Heart right ventricle (tissue), 16 donors: ENCODE measurements at regions not wholly inside any gene's neighbourhood (a gene's known extent, or its start where the extent isn't known, plus 50 kb on each side); places are given as distances from the start of the nearest gene placed in this dataset.

Source experiments
- ATAC-seq, 8 donors: fragments of 200-7000 bp; cut with Tn5 transposase; one replicate each; pipeline ENCODE4 v1.9.1; 2020; ENCODE audit warnings: mild to moderate bottlenecking in 8 of 8, moderate library complexity in 8 of 8, moderate number of reproducible peaks in 1 of 8
- DNase-seq, 2 donors: peaks; one replicate each; pipeline ENCODE4 v3.0.0-alpha.2; 2020
- H3K27ac ChIP-seq, 10 donors: fragments of 200-600 bp; sonication (generic) in 2 of 10; one replicate each; pipeline versions ENCODE4 v1.5.0 to v1.8.0; 2020 to 2022; ENCODE audit warnings: mild to moderate bottlenecking in 3 of 10
- H3K27me3 ChIP-seq, 7 donors: fragments of 200-600 bp; one replicate each; pipeline ENCODE4 v1.8.0; 2021 to 2022; ENCODE audit warnings: mild to moderate bottlenecking in 2 of 7
- H3K36me3 ChIP-seq, 9 donors: fragments of 200-600 bp; sonication (generic) in 1 of 9; one replicate each; pipeline versions ENCODE4 v1.5.0 to v1.8.0; 2020 to 2022; ENCODE audit warnings: mild to moderate bottlenecking in 2 of 9
- H3K4me1 ChIP-seq, 9 donors: fragments of 200-600 bp; sonication (generic) in 1 of 9; one replicate each; pipeline versions ENCODE4 v1.5.0 to v1.8.0; 2020 to 2022; ENCODE audit warnings: mild to moderate bottlenecking in 4 of 9
- H3K4me3 ChIP-seq, 10 donors: fragments of 200-600 bp; sonication (generic) in 2 of 10; one replicate each; pipeline versions ENCODE4 v1.5.0 to v1.8.0; 2020 to 2022; ENCODE audit warnings: mild to moderate bottlenecking in 7 of 10, moderate library complexity in 2 of 10
- H3K9me3 ChIP-seq, 11 donors: fragments of 200-600 bp in 10 of 11; sonication (generic) in 2 of 11; one replicate each; pipeline versions ENCODE4 v1.5.0 to v1.8.0; 2013 to 2022; ENCODE audit warnings: mild to moderate bottlenecking in 2 of 11, control low read depth in 1 of 11, moderate library complexity in 1 of 11
- WGBS, 2 donors: extraction: QIAGEN DNeasy Blood & Tissue Kit; methylation state at CpG; one replicate each; pipeline ENCODE4 v1.1.7; 2013; ENCODE audit warnings: inconsistent platforms in 1 of 2; 5-methylcytosine and 5-hydroxymethylcytosine counted together
- intact Hi-C, 10 donors: fragments of 100-400 bp; cut with DNase I; formaldehyde crosslinking; loops; one replicate each; pipeline versions ENCODE4 v1.11.1 to v1.14.2; 2022
- TF ChIP-seq, protein P1 (sequence below), 9 donors: fragments of 200-600 bp; sonication (generic) in 2 of 9; IDR thresholded peaks; one replicate each; pipeline versions ENCODE4 v1.5.0 to v1.8.0; 2021 to 2022; ENCODE audit warnings: antibody characterized with exemption in 9 of 9, mild to moderate bottlenecking in 5 of 9, moderate library complexity in 1 of 9
- donor health status: Arrhythmogenic right ventricular cardiomyopathy.
- donor health status: ischemic (EF 13 %, LVEDD 7.1; RV severe dilation, severe dysfunction).
- donor health status: healthy with polysubstance abuse.
- donor health status: DM: no; HTN: yes; CAD: no.
- donor health status: DM: no; HTN: no; CAD: no.
- donor health status: ischemic (EF 25% LVEDD 6.9; RV normal size, moderate dysfunction).
- donor health status: ischemic (EF 25% LVEDD 5.7; RV mildly dilated, moderate dysfunction).
- donor health status: healthy.
- donor health status: DM: yes; HTN: yes; CAD: no.
- donor health status: Ischemic cardiomyopathy.
- donor health status: ischemic (EF 35%, LVEDD 5.7; RV mildly dilated, moderate dysfunction).
- donor health status: nonischemic (EF 11% LVEDD 7.7; RV severe dilation, severe dysfunction).
- donor health status: DM: yes; HTN: yes; CAD: no.
- donor health status: PGD.
- donor health status: ischemic (EF 29% LVEDD 5.4; RV normal size, mild dysfunction).
- donor health status: nonischemic (EF 23%, LVEDD 6.1; RV moderate dilation, normal function).

DNA sequence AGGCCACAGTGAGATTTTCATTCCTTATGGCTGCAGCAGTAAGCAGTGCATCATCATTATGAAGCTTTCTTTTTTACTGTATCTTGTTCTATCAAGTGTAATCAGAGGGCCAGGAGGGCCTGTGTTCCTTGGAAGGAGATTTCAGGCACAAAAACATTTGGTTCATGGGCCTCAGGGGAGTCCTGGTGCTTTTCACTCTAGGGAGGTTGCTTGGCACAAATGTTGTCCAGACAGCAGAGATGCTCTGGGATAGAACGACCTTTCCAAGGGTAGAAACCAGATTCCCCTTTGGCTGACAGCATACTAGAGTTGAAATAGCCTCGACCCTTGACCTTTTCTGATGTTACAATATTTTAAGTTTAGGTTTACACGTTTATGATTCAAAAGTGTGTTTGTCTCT, 95.3 kb upstream of the CLSTN2 start:
- intact Hi-C loops: no loop called here
- DNase-seq: no peak
- 39 to 44% methylated on average over 3 of the region's 3 CpGs for WGBS, 2 donors
- no peaks in the 10 kb centered on the region for H3K27me3 ChIP-seq
- H3K36me3 ChIP-seq: no peaks in the 10 kb centered on the region
- H3K27ac ChIP-seq: no peak overlapping the region
- TF ChIP-seq, protein P1, sequence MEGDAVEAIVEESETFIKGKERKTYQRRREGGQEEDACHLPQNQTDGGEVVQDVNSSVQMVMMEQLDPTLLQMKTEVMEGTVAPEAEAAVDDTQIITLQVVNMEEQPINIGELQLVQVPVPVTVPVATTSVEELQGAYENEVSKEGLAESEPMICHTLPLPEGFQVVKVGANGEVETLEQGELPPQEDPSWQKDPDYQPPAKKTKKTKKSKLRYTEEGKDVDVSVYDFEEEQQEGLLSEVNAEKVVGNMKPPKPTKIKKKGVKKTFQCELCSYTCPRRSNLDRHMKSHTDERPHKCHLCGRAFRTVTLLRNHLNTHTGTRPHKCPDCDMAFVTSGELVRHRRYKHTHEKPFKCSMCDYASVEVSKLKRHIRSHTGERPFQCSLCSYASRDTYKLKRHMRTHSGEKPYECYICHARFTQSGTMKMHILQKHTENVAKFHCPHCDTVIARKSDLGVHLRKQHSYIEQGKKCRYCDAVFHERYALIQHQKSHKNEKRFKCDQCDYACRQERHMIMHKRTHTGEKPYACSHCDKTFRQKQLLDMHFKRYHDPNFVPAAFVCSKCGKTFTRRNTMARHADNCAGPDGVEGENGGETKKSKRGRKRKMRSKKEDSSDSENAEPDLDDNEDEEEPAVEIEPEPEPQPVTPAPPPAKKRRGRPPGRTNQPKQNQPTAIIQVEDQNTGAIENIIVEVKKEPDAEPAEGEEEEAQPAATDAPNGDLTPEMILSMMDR (IDR thresholded peaks at IDR 0.05): no peak
- peaks cover 0 to 12% (median 9%) of the 10 kb centered on the region in 9 donors for H3K4me1 ChIP-seq
- H3K9me3 ChIP-seq: no peaks in the 10 kb centered on the region
- no peak overlapping the region for H3K4me3 ChIP-seq
- ATAC-seq: no peak

DNA sequence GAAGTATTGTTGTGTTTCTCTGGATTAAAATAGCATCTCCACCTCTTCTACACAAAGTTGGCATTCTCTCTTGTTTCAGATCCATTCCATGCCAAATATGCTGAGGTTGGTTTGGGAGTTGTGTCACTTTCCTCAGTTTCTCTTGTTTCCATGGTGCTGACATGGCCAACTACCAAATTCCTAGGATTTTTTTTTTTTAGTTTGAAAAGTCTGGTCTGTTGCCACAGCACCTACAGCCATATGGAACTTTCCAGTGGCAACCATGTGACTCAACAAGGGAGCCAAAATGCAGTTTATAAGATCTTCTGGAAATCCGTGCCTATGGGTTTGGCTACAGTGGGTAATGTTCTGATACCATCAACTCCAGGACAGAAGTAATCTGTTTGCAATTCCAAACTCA, 96.0 kb upstream of the CLSTN2 start:
- ATAC-seq (no peak), DNase-seq (no peak)
- H3K4me3 ChIP-seq: no peak overlapping the region
- H3K9me3 ChIP-seq: no peaks in the 10 kb centered on the region
- TF ChIP-seq, protein P1 (IDR thresholded peaks at IDR 0.05): no peak
- H3K27ac ChIP-seq: no peak overlapping the region
- 73 to 84% methylated on average over 1 of the region's 1 CpG for WGBS, 2 donors
- no peaks in the 10 kb centered on the region for H3K27me3 ChIP-seq
- H3K4me1 ChIP-seq: peaks cover 0 to 12% (median 9%) of the 10 kb centered on the region in 9 donors
- intact Hi-C loops: no loop called here
- H3K36me3 ChIP-seq: no peaks in the 10 kb centered on the region

DNA sequence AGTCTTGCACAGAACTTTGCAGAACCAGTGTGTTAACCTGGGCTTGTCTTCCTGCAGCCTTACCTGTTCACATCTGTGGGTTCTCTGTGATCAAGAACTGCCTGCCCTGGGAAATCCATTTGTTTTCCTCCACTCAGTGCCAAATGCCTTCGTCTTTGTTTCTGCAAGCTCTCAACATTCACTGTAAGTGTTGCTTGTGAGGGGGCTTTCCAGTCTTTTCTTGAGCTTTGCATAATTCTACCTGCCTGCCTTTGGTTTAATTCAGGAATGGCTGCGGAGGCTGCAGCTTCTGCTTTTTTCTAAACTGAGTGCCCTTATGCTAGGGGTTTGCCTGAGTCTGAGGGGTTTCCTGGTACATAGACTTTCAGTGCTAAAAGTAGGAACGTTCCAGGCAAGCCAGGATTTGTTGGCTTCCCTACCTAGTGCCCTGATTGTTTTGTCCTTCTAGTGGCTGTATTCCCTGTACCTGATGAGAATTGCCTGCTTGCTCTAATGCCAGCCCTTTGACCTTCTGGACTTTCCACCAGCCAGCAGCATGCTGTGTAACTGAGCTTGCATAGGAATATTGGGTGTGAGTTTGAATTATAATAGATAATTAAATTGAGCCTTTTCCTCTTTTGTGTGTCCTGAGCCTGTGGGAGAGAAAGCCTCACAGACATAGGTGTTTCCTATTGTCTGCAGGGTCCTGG, 96.6 kb upstream of the CLSTN2 start:
- peak in 1 of 8 donors; percentile 42 for ATAC-seq
- whole genome bisulfite sequencing, 2 donors: 63 to 69% methylated on average over 3 of the region's 3 CpGs

DNA sequence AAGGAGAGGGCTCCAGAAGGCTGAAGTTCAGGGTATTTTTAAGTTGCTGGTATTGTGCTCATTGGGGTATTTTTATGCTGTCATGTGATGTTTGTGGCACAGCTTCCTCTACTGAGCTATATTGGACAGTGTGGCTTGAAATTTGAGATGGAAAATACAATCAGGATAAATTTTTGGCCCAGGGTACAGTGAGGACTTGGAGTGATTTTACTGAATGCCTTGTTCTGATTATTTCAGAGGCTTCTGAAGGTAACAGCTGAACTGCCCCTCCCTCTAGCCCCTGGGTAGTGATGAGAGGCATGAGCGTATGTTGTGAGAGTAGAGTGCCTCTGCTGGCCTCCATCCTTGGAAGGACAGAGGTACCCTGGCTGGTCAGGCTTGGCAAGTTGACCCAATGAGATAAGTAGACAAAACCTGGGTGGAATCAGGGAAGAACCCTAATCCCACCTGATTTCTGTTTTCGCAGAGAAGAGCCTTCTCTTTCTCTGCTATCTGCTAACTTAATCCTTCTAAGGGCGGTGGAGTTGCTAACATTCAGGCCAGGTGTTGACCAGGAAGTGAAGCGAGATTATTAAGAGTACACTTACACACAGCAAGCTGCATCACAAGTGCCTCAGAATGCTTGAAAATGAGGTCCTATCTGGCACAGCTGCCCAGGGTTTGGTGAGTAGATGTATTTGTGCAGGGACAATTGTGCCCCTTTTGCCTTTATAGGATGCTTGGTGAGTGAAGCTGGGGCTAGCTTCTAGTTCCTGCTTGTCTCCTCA, 98.1 kb upstream of the CLSTN2 start:
- TF ChIP-seq, protein P1 (IDR thresholded peaks at IDR 0.05): no peak
- Histone ChIP-seq H3K27ac (no peak overlapping the region), H3K9me3 (no peaks in the 10 kb centered on the region), H3K36me3 (no peaks in the 10 kb centered on the region), H3K27me3 (no peaks in the 10 kb centered on the region), H3K4me3 (no peak overlapping the region), H3K4me1 (peaks cover 0 to 12% (median 9%) of the 10 kb centered on the region in 9 donors)
- ATAC-seq (peak in 3 of 8 donors; percentile 38 to 64 (median 50)), DNase-seq (no peak)
- WGBS, 2 donors: 81 to 84% methylated on average over 4 of the region's 4 CpGs
- intact Hi-C loops: no loop called here

More for the DNA sequence above, 96.6 kb upstream of the CLSTN2 start:
- no peak overlapping the region for H3K4me3 ChIP-seq
- no peaks in the 10 kb centered on the region for H3K27me3 ChIP-seq
- no peak overlapping the region for H3K27ac ChIP-seq
- H3K36me3 ChIP-seq: no peaks in the 10 kb centered on the region
- TF ChIP-seq, protein P1 (IDR thresholded peaks at IDR 0.05): no peak
- H3K4me1 ChIP-seq: peaks cover 0 to 12% (median 9%) of the 10 kb centered on the region in 9 donors
- no peaks in the 10 kb centered on the region for H3K9me3 ChIP-seq
- intact Hi-C loops: no loop called here
- no peak for DNase-seq
